ENCODE measurements at regions not wholly inside any gene's neighbourhood (a gene's known extent, or its start where the extent isn't known, plus 50 kb on each side); places are given as distances from the start of the nearest gene placed in this dataset.
"Not testable (repeated sequence)": the region's sequence is repeated elsewhere in the genome, so short reads cannot be mapped to it uniquely, and the experiment has no call there.

GRCh38 chr5:105054406-105054805 is 1491.8 kb upstream of the NUDT12 start:
- Histone ChIP-seq H4K20me1 (ENCODE audit: insufficient read depth, low read length) (no peaks in the 10 kb centered on the region), H3K4me3 (ENCODE audit: low read depth, low read length, poor library complexity, severe bottlenecking) (no peak overlapping the region), H3K27ac (ENCODE audit: low read depth, low read length, poor library complexity, severe bottlenecking) (no peak overlapping the region), H3K36me3 (ENCODE audit: insufficient read depth, low read length) (no peaks in the 10 kb centered on the region), H3K79me2 (ENCODE audit: insufficient read depth, low read length) (no peaks in the 10 kb centered on the region), H3K4me1 (ENCODE audit: insufficient read depth, low read length, severe bottlenecking) (no peaks in the 10 kb centered on the region), H3K9me3 (ENCODE audit: low read length) (no peaks in the 10 kb centered on the region), H3F3A (ENCODE audit: insufficient read depth, low read length) (no peaks in the 10 kb centered on the region), H3K9ac (ENCODE audit: low read length) (no peak overlapping the region), H3K4me2 (ENCODE audit: low read length) (no peak overlapping the region), H2AFZ (ENCODE audit: low read length) (no peak overlapping the region), H3K27me3 (ENCODE audit: insufficient read depth, low read length) (no peaks in the 10 kb centered on the region), H3K9me2 (ENCODE audit: low read depth, low read length) (no peaks in the 10 kb centered on the region)
- TF ChIP-seq EZH2 (IDR thresholded peaks at IDR 0.05; ENCODE audit: borderline replicate concordance, low read length) = no peak
- TF ChIP-seq CTCF (IDR thresholded peaks at IDR 0.05; ENCODE audit: low read length) = no peak

- TF ChIP-seq CTCF (IDR thresholded peaks at IDR 0.05; ENCODE audit: low read length) (no peak), EZH2 (IDR thresholded peaks at IDR 0.05; ENCODE audit: borderline replicate concordance, low read length) (no peak)
These were observed 1480.0 kb upstream of the NUDT12 start for GRCh38 chr5:105042623-105043022.

GRCh38 chr5:105036814-105037213 is 1474.2 kb upstream of the NUDT12 start:
- not testable (repeated sequence) for H3K9me2 ChIP-seq (ENCODE audit: low read depth, low read length); H3K27me3 ChIP-seq (ENCODE audit: insufficient read depth, low read length); H4K20me1 ChIP-seq (ENCODE audit: insufficient read depth, low read length); H3K9me3 ChIP-seq (ENCODE audit: low read length); H3K36me3 ChIP-seq (ENCODE audit: insufficient read depth, low read length); H3K27ac ChIP-seq (ENCODE audit: low read depth, low read length, poor library complexity, severe bottlenecking); H3K4me1 ChIP-seq (ENCODE audit: insufficient read depth, low read length, severe bottlenecking); H3K4me2 ChIP-seq (ENCODE audit: low read length); H3F3A ChIP-seq (ENCODE audit: insufficient read depth, low read length); H3K4me3 ChIP-seq (ENCODE audit: low read depth, low read length, poor library complexity, severe bottlenecking); H3K9ac ChIP-seq (ENCODE audit: low read length); H3K79me2 ChIP-seq (ENCODE audit: insufficient read depth, low read length); H2AFZ ChIP-seq (ENCODE audit: low read length)

More at GRCh38 chr5:105042623-105043022, 1480.0 kb upstream of the NUDT12 start:
- Histone ChIP-seq H4K20me1 (ENCODE audit: insufficient read depth, low read length) (no peaks in the 10 kb centered on the region), H3K27me3 (ENCODE audit: insufficient read depth, low read length) (no peaks in the 10 kb centered on the region), H3K9ac (ENCODE audit: low read length) (no peak overlapping the region), H3F3A (ENCODE audit: insufficient read depth, low read length) (no peaks in the 10 kb centered on the region), H2AFZ (ENCODE audit: low read length) (no peak overlapping the region), H3K36me3 (ENCODE audit: insufficient read depth, low read length) (no peaks in the 10 kb centered on the region), H3K79me2 (ENCODE audit: insufficient read depth, low read length) (no peaks in the 10 kb centered on the region), H3K4me2 (ENCODE audit: low read length) (no peak overlapping the region), H3K9me2 (ENCODE audit: low read depth, low read length) (no peaks in the 10 kb centered on the region), H3K9me3 (ENCODE audit: low read length) (no peaks in the 10 kb centered on the region), H3K27ac (ENCODE audit: low read depth, low read length, poor library complexity, severe bottlenecking) (no peak overlapping the region), H3K4me3 (ENCODE audit: low read depth, low read length, poor library complexity, severe bottlenecking) (no peak overlapping the region), H3K4me1 (ENCODE audit: insufficient read depth, low read length, severe bottlenecking) (no peaks in the 10 kb centered on the region)

GRCh38 chr5:105034401-105034763 is 1471.8 kb upstream of the NUDT12 start:
- no peaks in the 10 kb centered on the region for H4K20me1 ChIP-seq (ENCODE audit: insufficient read depth, low read length)
- no peaks in the 10 kb centered on the region for H3K79me2 ChIP-seq (ENCODE audit: insufficient read depth, low read length)
- H2AFZ ChIP-seq (ENCODE audit: low read length) = no peak overlapping the region
- no peak overlapping the region for H3K4me3 ChIP-seq (ENCODE audit: low read depth, low read length, poor library complexity, severe bottlenecking)
- H3K9me2 ChIP-seq (ENCODE audit: low read depth, low read length) = no peaks in the 10 kb centered on the region
- H3K4me1 ChIP-seq (ENCODE audit: insufficient read depth, low read length, severe bottlenecking) = no peaks in the 10 kb centered on the region
- no peak overlapping the region for H3K9ac ChIP-seq (ENCODE audit: low read length)
- no peak overlapping the region for H3K4me2 ChIP-seq (ENCODE audit: low read length)
- TF ChIP-seq CTCF (IDR thresholded peaks at IDR 0.05; ENCODE audit: low read length) (no peak), EZH2 (IDR thresholded peaks at IDR 0.05; ENCODE audit: borderline replicate concordance, low read length) (no peak)
- no peak overlapping the region for H3K27ac ChIP-seq (ENCODE audit: low read depth, low read length, poor library complexity, severe bottlenecking)
- H3F3A ChIP-seq (ENCODE audit: insufficient read depth, low read length) = no peaks in the 10 kb centered on the region
- no peaks in the 10 kb centered on the region for H3K36me3 ChIP-seq (ENCODE audit: insufficient read depth, low read length)
- H3K27me3 ChIP-seq (ENCODE audit: insufficient read depth, low read length) = no peaks in the 10 kb centered on the region
- no peaks in the 10 kb centered on the region for H3K9me3 ChIP-seq (ENCODE audit: low read length)
